ENCODE measurements at regions not wholly inside any gene's neighbourhood (a gene's known extent, or its start where the extent isn't known, plus 50 kb on each side); places are given as distances from the start of the nearest gene placed in this dataset.

DNA sequence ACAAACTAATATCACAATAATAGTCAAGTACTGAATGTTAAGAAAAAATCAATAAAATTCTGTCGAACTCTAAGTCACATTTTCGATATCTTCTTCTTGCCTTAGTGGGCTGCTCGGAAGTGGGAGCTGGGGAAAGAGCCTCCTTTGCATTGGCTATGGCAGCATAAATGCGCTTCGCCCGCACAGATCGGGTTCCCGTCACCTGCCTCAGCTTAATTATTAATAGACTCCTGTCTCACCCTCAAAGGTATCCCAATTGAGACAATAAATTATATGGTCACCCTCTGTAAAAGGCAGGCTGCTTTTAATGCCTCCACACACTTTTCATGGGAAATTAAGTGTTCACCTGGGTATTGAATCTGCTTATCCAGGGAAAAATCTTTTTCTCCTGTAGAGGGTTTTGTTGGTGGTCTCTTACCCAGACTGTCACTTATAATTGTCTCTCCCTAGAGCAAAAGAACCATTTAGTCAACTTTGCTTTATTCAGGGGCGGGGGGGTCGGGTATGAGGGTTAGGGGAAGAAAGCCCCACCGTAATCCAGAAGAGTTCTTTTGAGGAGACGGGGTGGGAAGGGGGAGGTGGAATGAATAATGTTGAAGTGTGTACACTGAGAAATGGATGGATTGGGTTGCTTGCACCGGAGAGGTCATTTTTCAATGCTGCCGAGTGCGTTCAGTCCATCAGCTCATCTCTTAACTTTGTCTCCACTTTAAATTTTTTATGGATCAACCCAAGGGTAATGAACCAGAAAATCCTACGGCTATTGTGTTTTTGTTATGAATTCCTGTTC lies 682.6 kb upstream of the SGCG start:
- TF ChIP-seq, protein P1, sequence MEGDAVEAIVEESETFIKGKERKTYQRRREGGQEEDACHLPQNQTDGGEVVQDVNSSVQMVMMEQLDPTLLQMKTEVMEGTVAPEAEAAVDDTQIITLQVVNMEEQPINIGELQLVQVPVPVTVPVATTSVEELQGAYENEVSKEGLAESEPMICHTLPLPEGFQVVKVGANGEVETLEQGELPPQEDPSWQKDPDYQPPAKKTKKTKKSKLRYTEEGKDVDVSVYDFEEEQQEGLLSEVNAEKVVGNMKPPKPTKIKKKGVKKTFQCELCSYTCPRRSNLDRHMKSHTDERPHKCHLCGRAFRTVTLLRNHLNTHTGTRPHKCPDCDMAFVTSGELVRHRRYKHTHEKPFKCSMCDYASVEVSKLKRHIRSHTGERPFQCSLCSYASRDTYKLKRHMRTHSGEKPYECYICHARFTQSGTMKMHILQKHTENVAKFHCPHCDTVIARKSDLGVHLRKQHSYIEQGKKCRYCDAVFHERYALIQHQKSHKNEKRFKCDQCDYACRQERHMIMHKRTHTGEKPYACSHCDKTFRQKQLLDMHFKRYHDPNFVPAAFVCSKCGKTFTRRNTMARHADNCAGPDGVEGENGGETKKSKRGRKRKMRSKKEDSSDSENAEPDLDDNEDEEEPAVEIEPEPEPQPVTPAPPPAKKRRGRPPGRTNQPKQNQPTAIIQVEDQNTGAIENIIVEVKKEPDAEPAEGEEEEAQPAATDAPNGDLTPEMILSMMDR (IDR thresholded peaks at IDR 0.05; ENCODE audit: low read depth, low read length) = no peak
- no peaks in the 10 kb centered on the region for H3K27me3 ChIP-seq (ENCODE audit: control insufficient read depth, insufficient read depth, low read length)
- POLR2A ChIA-PET = no interaction called here
- no peak overlapping the region for H3K4me3 ChIP-seq (ENCODE audit: low read depth, low read length)
- DNase-seq (ENCODE audit: low read depth, low spot score) = no peak
- H3K9me3 ChIP-seq (ENCODE audit: control insufficient read depth, insufficient read depth, low read length) = peaks cover 6% of the 10 kb centered on the region
- CTCF ChIA-PET = interaction anchor here (0.7 kb wide), 1 partner anchor 863 kb away, joined by 4 read pairs; no protein-coding TSS in a partner anchor
- no peak overlapping the region for H3K27ac ChIP-seq (ENCODE audit: low read depth, low read length)

DNA sequence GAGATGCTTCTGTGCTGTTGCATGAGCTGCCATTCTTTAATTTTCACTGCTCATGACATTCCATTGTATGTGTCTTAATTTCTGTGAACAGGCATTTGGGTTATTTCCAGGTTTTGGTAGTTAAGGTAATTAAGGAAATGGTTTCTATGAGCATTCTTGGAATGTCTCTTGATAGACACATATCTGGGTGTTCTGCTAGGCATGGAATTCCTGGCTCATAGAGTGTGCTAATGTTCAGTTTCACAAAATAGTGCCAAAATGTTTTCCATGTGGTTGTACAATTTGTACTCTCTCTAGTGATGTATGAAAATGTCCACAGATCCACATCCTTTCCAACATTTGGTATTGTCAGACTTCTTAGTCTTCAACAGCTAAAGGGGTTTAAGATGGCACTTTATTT lies 680.9 kb upstream of the SGCG start:
- POLR2A ChIA-PET = no interaction called here
- CTCF ChIA-PET = no interaction called here
- Histone ChIP-seq H3K4me3 (ENCODE audit: low read depth, low read length) (no peak overlapping the region), H3K9me3 (ENCODE audit: control insufficient read depth, insufficient read depth, low read length) (peaks cover 9% of the 10 kb centered on the region), H3K27ac (ENCODE audit: low read depth, low read length) (no peak overlapping the region), H3K27me3 (ENCODE audit: control insufficient read depth, insufficient read depth, low read length) (no peaks in the 10 kb centered on the region)
- TF ChIP-seq, protein P1 (IDR thresholded peaks at IDR 0.05; ENCODE audit: low read depth, low read length) = no peak
- DNase-seq (ENCODE audit: low read depth, low spot score) = no peak

DNA sequence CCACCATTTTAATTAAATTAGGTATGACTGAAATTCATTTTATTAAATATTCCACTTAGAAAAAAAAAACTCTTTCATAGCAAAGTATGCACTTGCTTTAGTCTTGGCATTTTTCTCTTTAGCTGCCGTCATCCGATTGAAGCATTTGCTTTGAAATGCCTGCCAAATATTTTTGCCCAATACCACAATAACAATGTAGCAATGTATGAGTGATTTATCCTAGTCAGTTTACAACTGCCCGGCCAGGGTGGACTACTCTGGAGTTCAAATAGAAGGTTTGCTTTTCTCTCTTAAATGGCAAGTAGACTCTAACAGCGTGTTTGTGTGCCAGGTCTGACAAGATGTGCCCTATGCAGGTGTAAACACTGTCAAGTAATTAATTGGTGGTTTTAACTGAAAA lies 675.3 kb upstream of the SGCG start:
- CTCF ChIA-PET = no interaction called here
- Histone ChIP-seq H3K9me3 (ENCODE audit: control insufficient read depth, insufficient read depth, low read length) (0 out of 2 replicates have a peak, but pooled peaks cover 2% of the 10 kb centered on the region), H3K27ac (ENCODE audit: low read depth, low read length) (no peak overlapping the region), H3K4me3 (ENCODE audit: low read depth, low read length) (no peak overlapping the region), H3K27me3 (ENCODE audit: control insufficient read depth, insufficient read depth, low read length) (no peaks in the 10 kb centered on the region)
- DNase-seq (ENCODE audit: low read depth, low spot score) = no peak
- TF ChIP-seq, protein P1 (IDR thresholded peaks at IDR 0.05; ENCODE audit: low read depth, low read length) = no peak
- POLR2A ChIA-PET = no interaction called here

DNA sequence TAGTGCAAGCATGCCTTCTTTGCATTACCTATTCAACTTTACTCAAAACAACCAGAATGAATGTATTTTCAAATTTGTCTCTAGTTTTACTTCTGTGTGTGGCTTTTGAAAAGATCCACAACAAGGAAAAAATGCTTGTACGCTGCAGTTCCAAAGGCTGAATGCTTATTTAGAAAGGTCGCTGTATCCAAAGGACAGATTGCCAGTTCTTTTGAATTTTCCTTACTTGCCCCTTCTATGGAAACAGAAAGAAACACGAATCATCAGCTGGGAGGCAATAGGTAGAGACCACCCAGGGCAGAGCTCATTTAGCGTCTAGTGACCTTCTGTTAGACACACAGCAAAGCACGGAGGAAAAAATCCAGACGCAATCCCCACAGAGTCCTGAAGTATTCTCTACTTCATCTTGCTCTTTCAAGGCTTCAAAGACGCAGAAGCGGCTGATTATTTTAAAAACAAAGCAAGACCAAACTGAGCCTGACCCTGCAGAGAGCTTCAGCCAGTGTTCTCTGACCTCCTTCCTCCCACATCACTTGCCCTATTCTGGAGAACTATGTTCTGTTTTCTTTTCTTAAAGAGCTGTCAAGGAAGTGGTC lies 674.6 kb upstream of the SGCG start:
- TF ChIP-seq, protein P1 (IDR thresholded peaks at IDR 0.05; ENCODE audit: low read depth, low read length) = no peak
- Histone ChIP-seq H3K27me3 (ENCODE audit: control insufficient read depth, insufficient read depth, low read length) (no peaks in the 10 kb centered on the region), H3K4me3 (ENCODE audit: low read depth, low read length) (no peak overlapping the region), H3K27ac (ENCODE audit: low read depth, low read length) (no peak overlapping the region), H3K9me3 (ENCODE audit: control insufficient read depth, insufficient read depth, low read length) (0 out of 2 replicates have a peak, but pooled peaks cover 2% of the 10 kb centered on the region)
- CTCF ChIA-PET = no interaction called here
- no peak for DNase-seq (ENCODE audit: low read depth, low spot score)
- POLR2A ChIA-PET = no interaction called here

DNA sequence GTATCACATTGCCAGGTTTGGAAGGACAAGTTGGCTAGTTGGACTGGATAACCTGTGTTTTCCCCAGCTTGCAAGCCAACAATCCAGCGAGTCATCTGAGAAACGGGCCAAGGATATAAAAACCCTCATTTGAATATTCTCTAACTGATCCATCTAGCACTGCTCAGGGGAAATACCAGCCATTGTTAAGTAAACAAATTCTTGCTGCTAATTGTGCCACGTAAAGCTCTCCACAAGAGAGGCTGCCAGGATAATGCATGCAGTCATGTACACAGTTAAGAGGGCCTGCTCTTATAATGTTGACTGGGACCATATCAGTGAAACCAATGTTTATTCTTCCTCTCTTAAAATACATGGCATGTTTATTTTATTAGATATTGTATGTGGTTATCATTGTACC lies 663.2 kb upstream of the SGCG start:
- no peak for DNase-seq (ENCODE audit: low read depth, low spot score)
- TF ChIP-seq, protein P1 (IDR thresholded peaks at IDR 0.05; ENCODE audit: low read depth, low read length) = no peak
- H3K27me3 ChIP-seq (ENCODE audit: control insufficient read depth, insufficient read depth, low read length) = no peaks in the 10 kb centered on the region
- CTCF ChIA-PET = no interaction called here
- POLR2A ChIA-PET = no interaction called here
- H3K4me3 ChIP-seq (ENCODE audit: low read depth, low read length) = no peak overlapping the region
- no peak overlapping the region for H3K27ac ChIP-seq (ENCODE audit: low read depth, low read length)
- no peaks in the 10 kb centered on the region for H3K9me3 ChIP-seq (ENCODE audit: control insufficient read depth, insufficient read depth, low read length)

Data from AG04450 (cell line).